GM21515 (cell line): ENCODE measurements at regions not wholly inside any gene's neighbourhood (a gene's known extent, or its start where the extent isn't known, plus 50 kb on each side); places are given as distances from the start of the nearest gene placed in this dataset.

Experiments
- ATAC-seq: cut with Tn5 transposase; IDR thresholded peaks from one replicate; pipeline ENCODE4 v1.9.1; 2021; ENCODE audit not compliant: unreplicated experiment

DNA sequence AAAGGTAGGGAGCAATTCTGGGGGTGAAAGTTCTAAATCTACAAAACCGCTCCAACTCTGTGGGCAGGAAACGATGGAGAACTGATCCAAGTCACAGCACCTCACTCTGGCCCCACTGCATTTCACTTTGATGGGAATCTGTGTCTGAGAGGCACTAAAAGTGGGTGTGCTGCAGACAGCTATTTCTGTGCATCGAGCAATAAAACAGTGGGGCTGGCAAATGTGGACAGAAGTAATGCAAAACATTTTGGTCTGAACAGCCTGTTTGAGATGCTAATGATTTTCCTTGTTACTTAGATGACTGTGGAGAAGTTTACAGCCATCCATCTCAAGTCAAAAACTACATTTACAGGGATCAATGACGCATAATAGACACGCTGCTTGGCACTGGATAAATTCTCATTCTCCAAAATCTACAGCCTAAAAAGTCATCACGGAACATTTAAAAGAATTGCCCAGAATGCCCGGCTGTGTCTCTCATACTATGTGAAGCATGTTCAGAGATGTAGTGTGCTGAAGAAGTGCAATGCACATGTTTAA, 1671.6 kb upstream of the TENM3 start:
- ATAC-seq, result no peak

DNA sequence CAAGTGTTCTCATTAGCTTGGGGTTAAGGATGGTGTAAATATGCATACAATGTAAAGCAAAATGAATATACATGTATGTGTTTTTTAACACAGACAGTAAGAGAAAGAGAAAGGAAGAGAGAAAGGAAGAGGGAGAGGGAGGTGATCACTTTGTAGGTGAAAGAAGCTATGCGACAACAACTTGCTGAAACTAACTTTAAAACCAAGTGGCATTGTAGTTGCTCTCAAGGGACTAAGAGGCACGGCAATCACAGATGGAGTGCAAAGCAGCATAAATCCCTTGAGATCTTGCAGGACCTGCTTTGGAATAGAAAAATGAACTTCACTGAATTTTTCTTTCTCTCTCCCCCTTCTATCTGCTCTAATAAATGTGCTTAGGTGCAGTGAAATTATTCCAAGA, 1665.0 kb upstream of the TENM3 start:
- no peak for ATAC-seq

DNA sequence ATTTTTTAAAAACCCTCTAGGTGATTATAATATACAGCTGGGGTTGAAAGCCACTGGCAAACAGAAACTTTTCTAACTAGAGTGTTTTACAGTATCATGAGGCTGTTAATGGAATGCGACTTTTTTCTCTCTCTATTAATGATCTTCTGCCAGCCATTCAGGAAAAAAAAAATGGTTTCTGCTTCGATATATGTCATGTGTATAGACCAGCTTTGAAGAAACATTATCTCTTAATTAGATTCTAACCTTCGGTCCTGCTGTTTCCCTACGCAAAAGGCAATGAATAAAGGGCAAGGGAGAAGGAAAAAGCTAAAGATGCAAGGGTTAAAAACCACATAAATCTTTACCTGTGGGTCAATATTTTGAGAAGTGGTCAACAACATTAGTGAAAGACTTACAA, 1662.1 kb upstream of the TENM3 start:
- ATAC-seq, result no peak

DNA sequence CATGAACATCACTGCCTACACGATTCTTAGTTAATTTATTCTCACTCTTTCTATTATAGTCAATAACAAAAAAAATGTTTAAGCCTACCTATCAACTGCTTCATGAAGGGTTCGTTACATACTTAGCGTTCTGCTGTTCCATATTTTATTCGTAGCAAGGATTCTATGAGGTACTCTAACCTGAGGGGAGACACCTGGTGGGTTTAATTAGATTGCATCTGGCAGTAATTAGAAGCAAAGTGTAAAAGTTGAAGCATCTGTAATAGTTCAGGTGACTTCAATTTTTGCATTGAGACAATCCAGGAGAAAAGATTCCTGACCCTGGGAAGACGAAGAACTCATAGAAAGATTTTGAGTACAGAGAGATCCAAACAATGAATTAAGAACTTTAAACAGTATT, 1655.8 kb upstream of the TENM3 start:
- ATAC-seq, result no peak

DNA sequence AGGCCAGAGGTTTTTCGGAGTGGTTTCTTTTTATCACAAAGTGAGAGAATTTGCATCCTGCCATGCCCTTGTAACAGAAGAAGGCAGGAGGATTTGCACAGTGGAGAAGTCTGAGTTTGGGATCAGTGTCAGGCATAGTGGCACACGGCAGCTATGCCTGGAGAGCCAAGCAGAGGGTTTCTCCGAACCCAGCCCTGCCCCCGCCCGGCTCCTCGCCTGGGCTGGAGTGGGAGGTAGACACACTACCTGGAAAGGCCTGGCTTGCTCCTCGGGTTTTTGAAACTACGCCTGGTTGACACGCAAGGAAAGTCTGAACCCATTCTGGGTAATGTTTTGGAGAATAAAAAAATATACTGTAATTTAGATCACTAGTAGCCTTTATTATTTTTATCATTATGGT, 1653.6 kb upstream of the TENM3 start:
- no peak for ATAC-seq

DNA sequence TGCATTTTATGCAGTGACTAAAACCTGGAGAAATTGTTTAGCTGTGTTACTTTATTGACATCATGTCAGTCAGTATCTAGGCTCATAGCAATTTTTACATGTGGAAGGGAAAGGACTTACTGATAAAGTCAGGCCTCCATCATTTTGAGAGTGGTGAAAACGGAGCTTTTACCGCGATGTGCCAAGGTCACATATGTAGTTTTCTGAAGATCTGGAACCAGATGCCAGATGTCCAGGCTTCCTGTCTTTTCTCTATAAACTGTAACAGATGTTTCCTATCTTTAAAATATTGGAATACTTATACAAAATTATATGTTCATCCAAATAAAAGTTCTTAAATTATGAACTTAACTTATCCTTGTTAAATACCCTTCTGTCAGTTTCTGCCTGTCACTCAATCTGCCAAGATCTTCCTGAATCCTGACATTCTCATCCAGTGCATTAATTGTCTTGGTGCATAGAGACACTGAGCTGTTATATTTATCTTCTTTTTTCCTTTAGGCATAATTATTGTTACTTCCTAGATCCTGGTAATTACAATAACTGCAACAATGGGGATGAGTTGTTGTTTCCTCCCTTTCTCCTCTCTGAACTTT, 1646.2 kb upstream of the TENM3 start:
- no peak for ATAC-seq

DNA sequence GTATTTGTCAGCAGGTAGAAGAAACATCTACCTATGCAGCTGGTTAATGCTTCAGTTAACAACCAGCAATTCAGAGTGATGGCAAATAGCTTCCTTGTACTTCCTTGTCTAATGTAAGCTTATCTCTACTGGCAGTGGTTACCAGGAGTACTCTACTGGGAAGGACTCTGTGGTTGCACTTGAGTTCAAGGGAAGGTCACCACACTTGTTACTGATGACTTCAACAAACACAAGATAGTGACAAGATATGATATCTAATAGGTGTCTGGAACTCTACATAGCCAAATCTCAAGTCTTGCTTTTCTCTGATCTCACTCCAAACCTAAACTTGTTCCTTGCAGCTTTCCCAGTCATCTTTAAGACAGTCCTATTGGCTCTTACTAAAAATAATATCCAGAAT, 1644.9 kb upstream of the TENM3 start:
- ATAC-seq, result no peak

DNA sequence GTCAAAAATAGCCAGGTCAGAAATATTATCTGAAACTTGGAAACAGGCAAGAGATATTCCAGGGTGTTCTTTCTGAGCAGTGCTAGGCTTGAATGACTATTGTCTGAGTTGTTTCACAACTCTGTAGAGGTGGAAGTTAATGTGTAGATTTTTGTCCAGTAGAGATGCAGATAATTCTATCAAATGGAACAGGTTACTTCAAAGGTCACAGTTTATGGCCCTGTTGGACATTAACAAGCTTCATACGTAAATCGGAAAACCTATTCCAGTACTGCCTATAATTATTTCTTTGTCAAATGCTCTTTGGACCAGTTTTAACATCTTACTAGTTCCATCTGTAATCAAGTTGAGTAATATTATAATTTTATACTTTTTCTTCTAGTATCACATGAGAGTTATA, 1639.4 kb upstream of the TENM3 start:
- ATAC-seq, result no peak

DNA sequence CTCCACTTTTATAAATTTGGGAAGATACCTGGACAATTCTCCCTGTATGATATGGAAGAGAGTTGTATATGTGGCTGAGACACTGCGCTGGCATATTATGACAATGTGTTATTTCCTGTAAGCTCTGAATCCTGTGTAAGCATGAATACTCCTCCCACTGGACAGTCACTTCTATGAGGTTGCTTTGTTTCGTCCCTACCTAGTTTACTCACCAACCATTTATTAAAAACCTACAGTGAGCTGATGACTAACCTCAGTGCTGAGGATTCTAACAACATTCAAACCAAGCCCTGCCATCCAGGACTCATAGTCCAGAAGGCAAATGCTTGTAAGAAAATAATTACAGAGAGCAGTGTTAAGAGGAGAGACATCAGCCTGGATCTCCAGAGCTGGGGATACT, 1632.9 kb upstream of the TENM3 start:
- ATAC-seq, result no peak

DNA sequence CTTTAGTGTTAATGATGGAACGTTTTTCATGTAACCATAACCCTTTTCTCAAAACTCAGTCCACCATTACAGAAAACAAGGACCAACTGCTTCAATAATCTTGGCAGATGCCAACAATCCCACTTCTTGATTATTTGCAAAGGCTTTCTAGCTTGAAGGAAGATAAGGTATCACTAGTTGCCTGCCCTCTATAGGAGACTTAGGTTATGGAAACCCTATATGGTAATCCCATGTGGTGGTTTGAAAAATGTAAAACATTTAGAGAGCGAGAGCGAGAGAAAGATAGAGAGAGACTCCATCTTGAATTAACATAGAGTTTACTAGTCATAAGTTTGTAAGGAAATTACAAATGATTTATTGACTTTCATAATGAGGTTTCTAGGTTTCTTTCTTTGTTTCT, 1627.5 kb upstream of the TENM3 start:
- ATAC-seq, result no peak

DNA sequence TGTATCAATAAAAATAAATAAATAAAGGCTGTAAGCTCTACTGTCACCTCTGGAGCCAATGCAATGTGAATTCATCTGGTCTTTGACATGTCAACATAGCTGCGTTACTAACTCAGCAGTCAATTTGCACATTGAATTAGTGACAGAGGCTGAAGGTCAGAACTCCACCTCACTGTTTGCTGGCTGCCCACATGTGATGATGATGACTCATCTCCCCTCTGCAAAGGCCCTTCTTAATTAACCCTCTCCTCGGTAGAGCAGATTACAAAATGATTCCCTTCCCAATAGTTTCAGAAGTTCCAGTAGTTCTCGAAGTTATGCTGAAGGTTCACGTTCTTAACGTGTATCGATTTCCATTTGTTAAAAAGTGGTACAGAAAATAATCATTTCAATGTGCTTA, 1626.0 kb upstream of the TENM3 start:
- no peak for ATAC-seq

DNA sequence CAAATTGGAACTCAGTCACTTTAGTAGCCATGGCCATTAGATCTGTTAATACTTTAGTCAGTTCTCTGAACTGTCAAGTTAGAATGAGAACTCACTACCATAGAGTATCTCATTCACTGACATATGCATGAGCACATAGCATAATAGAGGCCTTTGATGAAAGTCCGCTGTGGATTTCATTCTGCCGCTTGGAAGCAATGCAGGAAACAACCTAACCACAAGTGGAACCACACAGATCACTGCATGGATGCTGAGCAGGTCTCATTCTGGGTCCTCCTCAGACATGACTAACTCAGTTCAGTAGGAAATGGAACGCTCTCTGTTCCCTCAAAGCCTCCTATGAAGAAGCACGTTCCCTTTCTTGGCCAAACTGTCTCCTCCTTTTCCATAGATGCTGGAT, 1624.8 kb upstream of the TENM3 start:
- ATAC-seq, result no peak

DNA sequence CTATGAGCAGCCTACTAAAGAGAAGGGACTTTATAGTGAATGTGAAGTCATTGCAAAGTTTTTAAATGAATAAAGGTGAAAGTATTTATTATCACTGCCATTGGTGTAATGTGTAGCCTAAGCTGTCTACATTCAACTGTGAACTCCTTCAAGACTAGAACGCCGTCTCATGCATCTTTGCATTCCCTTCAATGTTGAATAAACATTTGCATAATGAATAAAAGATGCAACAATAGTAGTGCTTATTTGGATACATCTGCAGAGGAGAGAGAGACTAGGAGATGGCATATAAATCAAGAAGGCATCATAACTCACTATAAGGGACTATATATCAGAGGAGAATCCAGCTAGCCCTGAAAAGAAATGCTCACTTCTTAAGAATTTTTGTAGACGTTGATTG, 1623.8 kb upstream of the TENM3 start:
- ATAC-seq, result no peak

DNA sequence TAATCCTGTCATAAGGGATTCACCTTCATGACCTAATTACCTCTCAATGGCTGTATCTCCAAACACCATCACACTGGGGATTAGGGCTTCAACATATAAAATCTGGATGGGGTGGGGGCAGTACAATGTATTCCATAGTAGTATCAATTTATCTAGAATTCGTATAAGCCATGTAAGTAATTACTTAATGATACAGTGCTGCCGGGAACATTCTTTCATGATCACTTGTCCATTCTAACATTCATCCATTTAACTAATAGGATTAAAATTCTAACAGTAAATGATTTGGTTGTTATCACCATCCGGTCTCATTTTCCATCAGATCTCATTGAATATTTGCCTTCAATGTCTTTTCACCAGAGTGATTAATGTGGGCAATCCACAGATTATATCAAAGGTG, 1620.9 kb upstream of the TENM3 start:
- no peak for ATAC-seq

DNA sequence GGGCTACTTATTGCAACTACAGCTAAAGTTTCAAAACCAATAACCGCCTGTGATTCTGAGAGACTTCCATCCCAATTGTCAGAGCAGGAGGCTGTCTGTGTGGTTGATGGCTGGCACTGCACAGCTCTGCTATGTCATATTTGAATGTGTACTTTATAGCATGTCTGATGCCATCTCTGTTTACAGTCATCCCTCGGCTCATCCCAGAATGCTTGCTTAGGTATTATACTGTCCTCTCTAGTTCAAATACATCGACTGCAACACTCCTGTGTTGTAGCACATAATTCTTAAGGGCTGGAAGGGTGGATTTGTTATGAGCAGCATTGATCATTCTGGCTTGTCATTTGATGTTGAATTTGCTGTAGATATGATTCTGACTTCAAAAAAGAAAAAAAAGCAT, 1617.5 kb upstream of the TENM3 start:
- no peak for ATAC-seq

DNA sequence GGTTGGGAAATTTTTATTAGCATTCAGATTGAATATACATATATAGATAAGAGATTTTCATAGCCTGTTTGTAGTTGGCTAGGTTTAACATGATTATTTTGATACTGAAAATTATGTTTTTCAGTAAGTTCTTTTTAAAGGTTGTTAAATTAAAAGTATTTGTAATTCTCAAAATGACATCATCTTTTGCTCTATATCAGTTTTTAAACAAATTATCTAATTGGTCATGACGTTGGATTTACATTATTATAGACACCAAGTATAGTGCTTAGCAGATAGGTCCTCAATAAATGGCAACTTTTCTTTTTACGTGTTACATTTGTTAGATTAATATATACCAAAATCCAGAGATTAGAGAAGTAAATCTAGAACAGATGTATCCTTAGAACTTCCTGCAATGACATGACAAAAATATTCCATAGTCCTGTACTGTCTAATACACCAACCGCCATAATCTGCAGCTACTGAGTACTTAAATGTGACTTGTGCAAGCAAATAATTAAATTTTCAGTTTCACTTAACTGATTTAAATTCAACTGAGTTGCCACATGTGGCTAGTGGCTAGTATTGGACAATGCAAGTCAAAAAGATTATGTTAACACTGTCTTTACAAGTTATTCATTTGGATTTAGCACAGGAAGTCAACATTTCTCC, 1613.1 kb upstream of the TENM3 start:
- no peak for ATAC-seq

DNA sequence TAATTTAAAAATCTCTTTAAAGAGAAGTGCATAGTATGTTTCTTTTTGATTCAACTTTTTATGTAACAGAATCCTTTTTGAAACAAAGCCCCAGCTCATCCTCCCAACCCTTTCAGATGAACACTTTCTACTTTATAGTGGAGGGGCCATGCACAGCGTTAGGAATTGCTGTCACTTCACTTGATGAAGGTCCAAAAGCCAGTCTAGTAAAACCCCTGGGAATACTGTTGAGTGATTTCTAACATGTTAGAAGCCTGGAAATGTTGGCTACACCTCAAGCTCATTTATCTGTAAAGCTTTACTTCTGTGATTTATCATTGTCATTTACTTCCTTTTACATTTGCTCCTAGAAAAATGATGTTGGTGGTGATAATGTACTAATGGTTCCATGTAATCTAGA, 1608.9 kb upstream of the TENM3 start:
- ATAC-seq, result no peak

DNA sequence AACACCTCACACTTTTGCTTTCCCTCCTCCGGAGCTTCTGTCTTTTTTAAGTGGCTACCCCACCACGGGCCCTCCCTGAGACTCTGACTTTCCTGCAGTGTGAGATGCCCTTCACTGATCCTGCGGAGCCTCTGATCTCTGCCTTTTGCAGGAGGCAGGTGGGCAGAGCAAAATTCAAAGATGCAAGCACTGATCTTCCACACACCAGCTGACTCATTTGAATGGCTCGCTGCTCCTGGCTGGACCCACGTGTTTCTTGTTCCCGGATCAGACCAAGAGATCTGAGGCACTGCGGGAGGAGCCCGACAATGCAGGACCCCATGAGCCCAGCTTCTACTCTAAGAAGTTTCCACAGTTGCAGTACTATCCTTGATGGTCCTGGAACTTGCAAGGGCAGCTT, 1607.9 kb upstream of the TENM3 start:
- no peak for ATAC-seq

DNA sequence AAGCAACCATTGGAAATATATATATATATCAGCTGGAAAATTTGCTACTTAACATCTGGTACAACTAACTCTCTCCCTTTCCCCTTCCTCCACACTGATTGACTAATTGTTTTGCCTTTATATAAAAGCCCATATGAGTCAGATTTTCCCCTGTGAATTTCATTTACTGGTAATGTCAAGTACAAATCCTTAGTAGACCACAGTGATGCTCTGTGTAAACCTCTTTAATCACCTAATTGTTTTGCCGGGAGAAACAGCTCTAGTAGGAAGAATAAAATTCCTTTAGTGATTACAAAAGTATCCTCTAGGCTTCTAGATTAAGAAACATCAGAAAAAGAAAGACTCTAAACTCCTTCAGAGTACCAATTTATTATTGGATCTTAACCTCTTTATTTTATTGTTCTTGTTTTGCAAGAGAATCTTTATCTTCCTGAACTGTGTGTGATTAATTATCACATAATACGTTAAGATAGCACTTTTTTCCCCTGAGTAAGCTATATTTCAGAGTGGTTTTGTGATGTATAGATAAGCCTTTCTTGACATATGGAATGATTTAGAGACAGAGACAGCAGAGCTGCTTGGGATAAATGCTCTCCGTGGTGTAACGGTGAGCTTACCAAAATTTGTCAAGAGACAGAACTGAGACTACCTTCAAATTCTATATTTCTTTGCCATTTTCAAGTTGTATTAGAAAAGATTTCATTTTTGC, 1606.4 kb upstream of the TENM3 start:
- no peak for ATAC-seq

DNA sequence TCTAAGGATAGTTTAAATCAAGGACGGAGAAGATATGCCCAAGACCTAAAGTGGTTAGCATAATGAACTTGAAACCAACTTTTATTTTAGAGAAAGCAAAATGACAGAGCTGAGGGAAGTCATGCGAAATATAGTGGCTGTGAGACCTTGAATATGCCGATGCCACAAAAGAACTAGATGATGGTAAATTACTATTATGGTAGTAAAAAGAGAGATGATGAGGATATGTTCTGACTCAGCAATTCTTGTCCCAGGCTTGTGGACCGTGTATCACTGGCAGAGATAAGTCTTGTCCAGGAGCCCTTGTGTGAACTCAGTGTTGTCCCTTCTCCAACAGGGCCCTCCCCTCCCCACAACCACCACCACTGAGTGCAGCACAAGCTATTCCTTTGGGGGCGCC, 1605.6 kb upstream of the TENM3 start:
- ATAC-seq, result no peak

DNA sequence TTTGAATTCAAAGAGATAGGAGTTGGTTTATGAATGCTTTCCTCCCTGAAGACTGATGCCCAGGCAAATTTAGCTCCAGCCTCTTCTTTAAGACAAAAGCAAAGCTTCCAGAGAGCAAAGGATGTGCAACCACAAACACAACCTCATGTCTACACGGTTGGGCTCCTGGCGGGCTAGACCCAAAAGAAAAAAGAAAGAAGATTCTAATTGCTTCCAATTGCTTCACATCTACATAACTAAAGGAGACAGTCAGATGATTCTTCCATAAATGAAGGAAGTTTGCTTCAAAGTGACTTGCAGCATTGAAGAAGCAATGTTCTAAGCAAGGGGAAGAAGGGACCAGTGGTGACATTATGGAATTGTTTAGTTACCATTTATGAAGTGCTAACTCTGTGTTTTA, 1603.0 kb upstream of the TENM3 start:
- ATAC-seq, result no peak

DNA sequence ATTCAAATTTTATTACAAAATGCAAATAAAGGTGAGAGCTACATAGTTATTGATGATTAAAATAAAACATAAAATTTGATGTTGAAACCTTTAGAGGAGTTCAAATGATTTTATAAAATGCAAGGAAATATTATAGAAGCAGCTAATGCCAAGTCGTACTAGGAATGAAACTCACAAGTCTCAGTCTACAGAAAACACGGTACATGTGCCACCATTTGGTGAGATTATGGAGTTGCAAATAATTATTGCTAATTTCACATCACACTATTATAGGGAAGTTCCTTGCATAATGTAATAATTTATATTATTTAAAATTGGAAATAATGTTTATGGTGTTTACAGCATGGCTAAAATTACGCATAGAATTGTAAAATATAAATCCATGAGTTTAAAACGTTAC, 1601.7 kb upstream of the TENM3 start:
- ATAC-seq, result no peak
